Neural cell (in vitro differentiated cells): ENCODE measurements at regions not wholly inside any gene's neighbourhood (a gene's known extent, or its start where the extent isn't known, plus 50 kb on each side); places are given as distances from the start of the nearest gene placed in this dataset.

ENCODE experiments used
- H2AFZ ChIP-seq: fragments of 200-600, 300-800 bp; sonication (generic), shearing (Covaris generic); 2 replicates; pipeline ENCODE4 v1.6.0; 2014; ENCODE audit warnings: low read depth, mild to moderate bottlenecking, antibody characterized with exemption, low read length, moderate library complexity
- H3F3A ChIP-seq: fragments of 200-600 bp; shearing (Covaris generic); 2 replicates; pipeline ENCODE4 v1.6.1; 2016; ENCODE audit warnings: mild to moderate bottlenecking, moderate library complexity, mixed read lengths, antibody characterized with exemption, low read length; ENCODE audit not compliant: insufficient read depth, poor library complexity, severe bottlenecking
- H3K27ac ChIP-seq: fragments of 200-600, 300-800 bp; sonication (generic), shearing (Covaris generic); 2 replicates; pipeline ENCODE4 v1.5.1; 2014; ENCODE audit warnings: mild to moderate bottlenecking, low read length, moderate library complexity
- H3K27me3 ChIP-seq: fragments of 300-800, 200-600 bp; sonication (generic), shearing (Covaris generic); 2 replicates; pipeline ENCODE4 v1.6.0; 2014; ENCODE audit warnings: mild to moderate bottlenecking, low read depth, low read length, moderate library complexity; ENCODE audit not compliant: insufficient read depth
- H3K36me3 ChIP-seq: fragments of 300-800, 200-600 bp; sonication (generic), shearing (Covaris generic); 2 replicates; pipeline ENCODE4 v1.5.1; 2014; ENCODE audit warnings: mild to moderate bottlenecking, antibody characterized with exemption, low read length, moderate library complexity; ENCODE audit not compliant: insufficient read depth
- H3K4me2 ChIP-seq: fragments of 300-800, 200-600 bp; sonication (generic), shearing (Covaris generic); 2 replicates; pipeline ENCODE4 v1.6.0; 2014; ENCODE audit warnings: mild to moderate bottlenecking, low read length
- H3K4me3 ChIP-seq: fragments of 300-800, 200-600 bp; sonication (generic), shearing (Covaris generic); 2 replicates; pipeline ENCODE4 v1.5.1; 2014; ENCODE audit warnings: mild to moderate bottlenecking, low read length, moderate library complexity
- H3K79me2 ChIP-seq: fragments of 200-600 bp; shearing (Covaris generic); replicated peaks from 2 replicates; pipeline ENCODE4 v1.6.0; 2014; ENCODE audit warnings: mild to moderate bottlenecking, low read length, moderate library complexity; ENCODE audit not compliant: insufficient read depth
- H3K9ac ChIP-seq: fragments of 300-800, 200-600 bp; sonication (generic), shearing (Covaris generic); 2 replicates; pipeline ENCODE4 v1.6.1; 2016; ENCODE audit warnings: mild to moderate bottlenecking, low read length, mixed read lengths
- H3K9me2 ChIP-seq: fragments of 200-600 bp; shearing (Covaris generic); 2 replicates; pipeline ENCODE4 v1.6.1; 2016; ENCODE audit warnings: mild to moderate bottlenecking, low read length, mixed read lengths; ENCODE audit not compliant: insufficient read depth
- H3K9me3 ChIP-seq: fragments of 200-600, 300-800 bp; sonication (generic), shearing (Covaris generic); 2 replicates; pipeline ENCODE4 v1.6.1; 2016; ENCODE audit warnings: mild to moderate bottlenecking, mixed run types, low read length, moderate library complexity, mixed read lengths
- H4K20me1 ChIP-seq: fragments of 200-600 bp; shearing (Covaris generic); 2 replicates; pipeline ENCODE4 v1.6.1; 2016; ENCODE audit warnings: mild to moderate bottlenecking, mixed run types; ENCODE audit not compliant: insufficient read depth
- CTCF ChIP-seq: fragments of 450-650 bp; IDR thresholded peaks from 2 replicates; pipeline ENCODE4 v1.5.1; 2014; ENCODE audit warnings: antibody characterized with exemption, mild to moderate bottlenecking, moderate library complexity; ENCODE audit not compliant: poor library complexity, severe bottlenecking
- EP300 ChIP-seq: fragments of 450-650 bp; conservative IDR thresholded peaks from 2 replicates; pipeline ENCODE4 v1.6.1; 2014; ENCODE audit warnings: antibody characterized with exemption, mild to moderate bottlenecking, moderate library complexity; ENCODE audit not compliant: poor library complexity, severe bottlenecking
- EZH2 ChIP-seq: fragments of 200-600, 300-800 bp; shearing (Covaris generic), sonication (generic); IDR thresholded peaks from 2 replicates; pipeline ENCODE4 v1.6.1; 2014; ENCODE audit warnings: antibody characterized with exemption, low read length, borderline replicate concordance, mild to moderate bottlenecking; ENCODE audit not compliant: insufficient read depth, poor library complexity, severe bottlenecking
- MXI1 ChIP-seq: fragments of 450-650 bp; conservative IDR thresholded peaks from 2 replicates; pipeline ENCODE4 v1.6.1; 2014; ENCODE audit warnings: antibody characterized with exemption, mild to moderate bottlenecking; ENCODE audit not compliant: poor library complexity, severe bottlenecking
- POLR2AphosphoS5 ChIP-seq: IDR thresholded peaks from 2 replicates; pipeline ENCODE4 v1.6.1; 2012
- RAD21 ChIP-seq: fragments of 450-650 bp; conservative IDR thresholded peaks from 2 replicates; pipeline ENCODE4 v1.6.1; 2014; ENCODE audit warnings: antibody characterized with exemption, mild to moderate bottlenecking, moderate library complexity
- SMC3 ChIP-seq: fragments of 450-650 bp; conservative IDR thresholded peaks from 2 replicates; pipeline ENCODE4 v1.6.1; 2014; ENCODE audit warnings: antibody characterized with exemption, mild to moderate bottlenecking, moderate library complexity; ENCODE audit not compliant: poor library complexity
- TAF1 ChIP-seq: IDR thresholded peaks from 2 replicates; pipeline ENCODE4 v1.6.1; 2012; ENCODE audit warnings: low read depth
- TF ChIP-seq, protein P1 (sequence below): IDR thresholded peaks from 2 replicates; pipeline ENCODE4 v1.6.1; 2012; ENCODE audit warnings: borderline replicate concordance

GRCh38 chr9:11794984-11795383 lies 898.2 kb upstream of the TYRP1 start:
- no peaks in the 10 kb centered on the region for H3K9me3 ChIP-seq
- no peaks in the 10 kb centered on the region for H3K27me3 ChIP-seq
- H3K27ac ChIP-seq: no peak overlapping the region
- no peak overlapping the region for H2AFZ ChIP-seq
- TF ChIP-seq EZH2: no peak
- TF ChIP-seq POLR2AphosphoS5: no peak
- TF ChIP-seq SMC3: no peak
- TF ChIP-seq CTCF: no peak
- H3K9me2 ChIP-seq: no peaks in the 10 kb centered on the region
- no peaks in the 10 kb centered on the region for H3K79me2 ChIP-seq
- H4K20me1 ChIP-seq: no peaks in the 10 kb centered on the region
- H3K4me2 ChIP-seq: no peak overlapping the region
- H3K36me3 ChIP-seq: no peaks in the 10 kb centered on the region
- H3F3A ChIP-seq: no peaks in the 10 kb centered on the region
- no peak overlapping the region for H3K9ac ChIP-seq
- H3K4me3 ChIP-seq: no peak overlapping the region

DNA sequence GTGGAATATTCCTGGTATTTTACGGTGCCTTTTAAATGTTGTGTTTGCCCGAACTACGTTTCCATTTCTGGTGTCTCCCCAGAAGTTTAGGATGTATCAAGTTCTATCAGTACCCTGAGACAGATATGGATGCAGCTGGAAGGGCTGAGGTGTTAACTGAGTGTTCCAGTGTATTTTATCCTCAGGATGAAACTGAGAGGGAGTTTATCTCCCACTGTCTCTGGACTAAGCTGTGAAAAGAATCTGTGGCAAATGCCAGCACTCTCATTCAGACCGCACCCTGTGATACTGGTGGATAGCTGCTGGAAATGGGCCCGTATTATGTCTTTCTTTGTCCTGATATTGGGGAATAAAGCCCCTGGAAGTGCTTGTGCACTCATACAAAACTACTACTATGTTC lies 887.2 kb upstream of the TYRP1 start:
- Histone ChIP-seq H4K20me1 (no peaks in the 10 kb centered on the region), H3K27me3 (no peaks in the 10 kb centered on the region), H3K79me2 (no peaks in the 10 kb centered on the region), H3K36me3 (no peaks in the 10 kb centered on the region), H3K9me3 (no peaks in the 10 kb centered on the region), H3K27ac (no peak overlapping the region), H3F3A (no peaks in the 10 kb centered on the region), H3K4me2 (no peak overlapping the region), H3K4me3 (no peak overlapping the region), H2AFZ (no peak overlapping the region), H3K9me2 (no peaks in the 10 kb centered on the region), H3K9ac (no peak overlapping the region)
- no peak for TF ChIP-seq CTCF
- no peak for TF ChIP-seq SMC3
- TF ChIP-seq EP300: no peak
- TF ChIP-seq, protein P1, sequence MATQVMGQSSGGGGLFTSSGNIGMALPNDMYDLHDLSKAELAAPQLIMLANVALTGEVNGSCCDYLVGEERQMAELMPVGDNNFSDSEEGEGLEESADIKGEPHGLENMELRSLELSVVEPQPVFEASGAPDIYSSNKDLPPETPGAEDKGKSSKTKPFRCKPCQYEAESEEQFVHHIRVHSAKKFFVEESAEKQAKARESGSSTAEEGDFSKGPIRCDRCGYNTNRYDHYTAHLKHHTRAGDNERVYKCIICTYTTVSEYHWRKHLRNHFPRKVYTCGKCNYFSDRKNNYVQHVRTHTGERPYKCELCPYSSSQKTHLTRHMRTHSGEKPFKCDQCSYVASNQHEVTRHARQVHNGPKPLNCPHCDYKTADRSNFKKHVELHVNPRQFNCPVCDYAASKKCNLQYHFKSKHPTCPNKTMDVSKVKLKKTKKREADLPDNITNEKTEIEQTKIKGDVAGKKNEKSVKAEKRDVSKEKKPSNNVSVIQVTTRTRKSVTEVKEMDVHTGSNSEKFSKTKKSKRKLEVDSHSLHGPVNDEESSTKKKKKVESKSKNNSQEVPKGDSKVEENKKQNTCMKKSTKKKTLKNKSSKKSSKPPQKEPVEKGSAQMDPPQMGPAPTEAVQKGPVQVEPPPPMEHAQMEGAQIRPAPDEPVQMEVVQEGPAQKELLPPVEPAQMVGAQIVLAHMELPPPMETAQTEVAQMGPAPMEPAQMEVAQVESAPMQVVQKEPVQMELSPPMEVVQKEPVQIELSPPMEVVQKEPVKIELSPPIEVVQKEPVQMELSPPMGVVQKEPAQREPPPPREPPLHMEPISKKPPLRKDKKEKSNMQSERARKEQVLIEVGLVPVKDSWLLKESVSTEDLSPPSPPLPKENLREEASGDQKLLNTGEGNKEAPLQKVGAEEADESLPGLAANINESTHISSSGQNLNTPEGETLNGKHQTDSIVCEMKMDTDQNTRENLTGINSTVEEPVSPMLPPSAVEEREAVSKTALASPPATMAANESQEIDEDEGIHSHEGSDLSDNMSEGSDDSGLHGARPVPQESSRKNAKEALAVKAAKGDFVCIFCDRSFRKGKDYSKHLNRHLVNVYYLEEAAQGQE: no peak
- no peak for TF ChIP-seq RAD21
- no peak for TF ChIP-seq POLR2AphosphoS5
- TF ChIP-seq MXI1: no peak
- TF ChIP-seq EZH2: no peak
- no peak for TF ChIP-seq TAF1
